OCI-LY1 (cell line): ENCODE measurements at regions not wholly inside any gene's neighbourhood (a gene's known extent, or its start where the extent isn't known, plus 50 kb on each side); places are given as distances from the start of the nearest gene placed in this dataset.

ENCODE experiments used
- H2AFZ ChIP-seq: fragments of 200-600 bp; sonication (generic), shearing (Covaris generic); 2 replicates; pipeline ENCODE4 v1.6.0; 2014; ENCODE audit warnings: antibody characterized with exemption, mild to moderate bottlenecking, low read length
- H3F3A ChIP-seq: fragments of 200-600 bp; sonication (generic), shearing (Covaris generic); 2 replicates; pipeline ENCODE4 v1.6.0; 2014; ENCODE audit warnings: mild to moderate bottlenecking, antibody characterized with exemption, low read length, moderate library complexity; ENCODE audit not compliant: insufficient read depth
- H3K27ac ChIP-seq: fragments of 200-600 bp; sonication (generic); 2 replicates; pipeline ENCODE4 v1.5.1; 2014; ENCODE audit warnings: low read length, mixed run types, mild to moderate bottlenecking, low read depth; ENCODE audit not compliant: poor library complexity, severe bottlenecking
- H3K27me3 ChIP-seq: fragments of 200-600 bp; sonication (generic); 2 replicates; pipeline ENCODE4 v1.6.0; 2014; ENCODE audit warnings: antibody characterized with exemption, mild to moderate bottlenecking, low read length, moderate library complexity; ENCODE audit not compliant: insufficient read depth
- H3K36me3 ChIP-seq: fragments of 200-600 bp; sonication (generic); 2 replicates; pipeline ENCODE4 v1.6.1; 2014; ENCODE audit warnings: mild to moderate bottlenecking, antibody characterized with exemption, low read length, moderate library complexity, mixed read lengths; ENCODE audit not compliant: insufficient read depth
- H3K4me1 ChIP-seq: fragments of 200-600 bp; sonication (generic); 2 replicates; pipeline ENCODE4 v1.5.1; 2014; ENCODE audit warnings: mild to moderate bottlenecking, low read length, moderate library complexity; ENCODE audit not compliant: insufficient read depth, severe bottlenecking
- H3K4me2 ChIP-seq: fragments of 200-600 bp; sonication (generic), shearing (Covaris generic); 2 replicates; pipeline ENCODE4 v1.6.1; 2014; ENCODE audit warnings: low read length
- H3K4me3 ChIP-seq: fragments of 200-600 bp; sonication (generic); 2 replicates; pipeline ENCODE4 v1.5.1; 2014; ENCODE audit warnings: low read length, low read depth, mild to moderate bottlenecking, mixed read lengths; ENCODE audit not compliant: poor library complexity, severe bottlenecking
- H3K79me2 ChIP-seq: fragments of 200-600 bp; shearing (Covaris generic); 2 replicates; pipeline ENCODE4 v1.6.1; 2016; ENCODE audit warnings: mixed run types, low read length, mixed read lengths; ENCODE audit not compliant: insufficient read depth
- H3K9ac ChIP-seq: fragments of 200-600 bp; sonication (generic), shearing (Covaris generic); 2 replicates; pipeline ENCODE4 v1.6.1; 2014; ENCODE audit warnings: mild to moderate bottlenecking, low read length, mixed read lengths
- H3K9me2 ChIP-seq: fragments of 200-600 bp; sonication (generic), shearing (Covaris generic); 2 replicates; pipeline ENCODE4 v1.6.1; 2014; ENCODE audit warnings: low read depth, mild to moderate bottlenecking, low read length, mixed read lengths
- H3K9me3 ChIP-seq: fragments of 200-600 bp; shearing (Covaris generic); 2 replicates; pipeline ENCODE4 v1.6.1; 2014; ENCODE audit warnings: low read length, mixed read lengths
- H4K20me1 ChIP-seq: fragments of 200-600 bp; sonication (generic), shearing (Covaris generic); 2 replicates; pipeline ENCODE4 v1.6.0; 2016; ENCODE audit warnings: mild to moderate bottlenecking, low read length; ENCODE audit not compliant: insufficient read depth
- CTCF ChIP-seq: fragments of 200-600 bp; sonication (generic), shearing (Covaris generic); IDR thresholded peaks from 2 replicates; pipeline ENCODE4 v1.5.1; 2017; ENCODE audit warnings: mild to moderate bottlenecking, antibody characterized with exemption, low read length, moderate library complexity, mixed read lengths
- EZH2 ChIP-seq: fragments of 200-600 bp; sonication (generic), shearing (Covaris generic); IDR thresholded peaks from 2 replicates; pipeline ENCODE4 v1.8.0; 2017; ENCODE audit warnings: borderline replicate concordance, mixed run types, mild to moderate bottlenecking, antibody characterized with exemption, low read length, moderate library complexity, mixed read lengths

GRCh38 chr2:145017149-145017548 is 497.2 kb upstream of the ZEB2 start:
- no peak overlapping the region for H3K4me3 ChIP-seq
- H3K27me3 ChIP-seq = no peaks in the 10 kb centered on the region
- TF ChIP-seq CTCF = no peak
- TF ChIP-seq EZH2 = no peak

GRCh38 chr2:145016711-145017110 is 496.8 kb upstream of the ZEB2 start:
- no peaks in the 10 kb centered on the region for H3F3A ChIP-seq
- no peaks in the 10 kb centered on the region for H4K20me1 ChIP-seq
- no peaks in the 10 kb centered on the region for H3K9me2 ChIP-seq
- no peak overlapping the region for H3K9ac ChIP-seq
- H3K79me2 ChIP-seq = no peaks in the 10 kb centered on the region
- H3K4me2 ChIP-seq = no peak overlapping the region
- no peaks in the 10 kb centered on the region for H3K9me3 ChIP-seq
- H3K27ac ChIP-seq = no peak overlapping the region
- no peaks in the 10 kb centered on the region for H3K27me3 ChIP-seq
- H3K4me3 ChIP-seq = no peak overlapping the region
- no peak overlapping the region for H2AFZ ChIP-seq
- peaks cover 10% of the 10 kb centered on the region for H3K4me1 ChIP-seq
- TF ChIP-seq CTCF = no peak
- TF ChIP-seq EZH2 = no peak
- no peaks in the 10 kb centered on the region for H3K36me3 ChIP-seq

More at GRCh38 chr2:145017149-145017548, 497.2 kb upstream of the ZEB2 start:
- Histone ChIP-seq H3K4me1 (peaks cover 13% of the 10 kb centered on the region), H3K27ac (no peak overlapping the region), H3F3A (no peaks in the 10 kb centered on the region), H3K9me3 (no peaks in the 10 kb centered on the region), H3K9ac (no peak overlapping the region), H3K79me2 (no peaks in the 10 kb centered on the region), H4K20me1 (no peaks in the 10 kb centered on the region), H3K36me3 (no peaks in the 10 kb centered on the region), H2AFZ (no peak overlapping the region), H3K9me2 (no peaks in the 10 kb centered on the region), H3K4me2 (no peak overlapping the region)

GRCh38 chr2:145015561-145015960 is 495.6 kb upstream of the ZEB2 start:
- Histone ChIP-seq H3K27ac (no peak overlapping the region), H4K20me1 (no peaks in the 10 kb centered on the region), H3K27me3 (no peaks in the 10 kb centered on the region), H3K9ac (no peak overlapping the region), H3K36me3 (no peaks in the 10 kb centered on the region), H3F3A (no peaks in the 10 kb centered on the region), H3K4me1 (peaks cover 15% of the 10 kb centered on the region), H3K4me2 (no peak overlapping the region), H3K9me3 (no peaks in the 10 kb centered on the region), H3K79me2 (no peaks in the 10 kb centered on the region), H2AFZ (no peak overlapping the region), H3K9me2 (no peaks in the 10 kb centered on the region), H3K4me3 (no peak overlapping the region)
- no peak for TF ChIP-seq EZH2

- Histone ChIP-seq H3K9me3 (no peaks in the 10 kb centered on the region), H3K27me3 (no peaks in the 10 kb centered on the region), H3K4me1 (peaks cover 21% of the 10 kb centered on the region), H3K36me3 (no peaks in the 10 kb centered on the region), H3K9me2 (no peaks in the 10 kb centered on the region), H3F3A (no peaks in the 10 kb centered on the region), H2AFZ (no peak overlapping the region), H3K9ac (no peak overlapping the region), H3K4me2 (no peak overlapping the region), H3K79me2 (no peaks in the 10 kb centered on the region), H4K20me1 (no peaks in the 10 kb centered on the region), H3K4me3 (no peak overlapping the region), H3K27ac (no peak overlapping the region)
- TF ChIP-seq CTCF (no peak), EZH2 (no peak)
Observed at GRCh38 chr2:145012806-145013205, 492.9 kb upstream of the ZEB2 start.
